Testis (tissue), 2 donors: ENCODE measurements at regions not wholly inside any gene's neighbourhood (a gene's known extent, or its start where the extent isn't known, plus 50 kb on each side); places are given as distances from the start of the nearest gene placed in this dataset.

Source experiments
- CTCF ChIP-seq, 3 experiments: fragments of 450-650 bp in 2 of 3; fragments of 200-600 bp in 1 of 3; sonication (generic) in 1 of 3; IDR thresholded peaks; one replicate each; pipeline ENCODE4 v1.5.1; 2016 to 2019; ENCODE audit warnings: antibody characterized with exemption in 3 of 3, mild to moderate bottlenecking in 2 of 3, moderate library complexity in 1 of 3
- POLR2A ChIP-seq: fragments of 450-650 bp; IDR thresholded peaks from one replicate; pipeline ENCODE4 v1.6.1; 2017; ENCODE audit warnings: antibody characterized with exemption, mild to moderate bottlenecking, moderate library complexity

GRCh38 chr14:49992901-49993339 is 100.0 kb downstream of the ARF6 start:
- no peak for TF ChIP-seq CTCF (IDR thresholded peaks at IDR 0.05)
- no peak for TF ChIP-seq POLR2A
